Breast epithelium (tissue), 4 donors: ENCODE measurements at regions not wholly inside any gene's neighbourhood (a gene's known extent, or its start where the extent isn't known, plus 50 kb on each side); places are given as distances from the start of the nearest gene placed in this dataset.

Experiments used
- DNase-seq, 2 donors: peaks; one replicate each; pipeline ENCODE4 v3.0.0-alpha.2; 2019; ENCODE audit warnings: low spot score in 2 of 2
- H3K27ac ChIP-seq, 2 donors: fragments of 200-600 bp; sonication (generic) in 1 of 2; one replicate each; pipeline ENCODE4 v1.5.1; 2016 to 2019; ENCODE audit warnings: mild to moderate bottlenecking in 1 of 2
- H3K27me3 ChIP-seq, 2 donors: fragments of 200-600 bp; sonication (generic) in 1 of 2; one replicate each; pipeline versions ENCODE4 v1.5.1 to v1.6.0; 2017 to 2019; ENCODE audit warnings: control low read depth in 1 of 2, mild to moderate bottlenecking in 1 of 2
- H3K36me3 ChIP-seq: fragments of 200-600 bp; one replicate; pipeline ENCODE4 v1.5.1; 2019
- H3K4me1 ChIP-seq, 2 donors: fragments of 200-600 bp; sonication (generic); one replicate each; pipeline ENCODE4 v1.5.1; 2016 to 2019; ENCODE audit warnings: control low read depth in 1 of 2
- H3K4me3 ChIP-seq, 3 donors: fragments of 200-600 bp; sonication (generic); 1 replicate in 2 of 3; 2 replicates in 1 of 3; pipeline ENCODE4 v1.5.1; 2016 to 2019; ENCODE audit warnings: mild to moderate bottlenecking in 3 of 3, moderate library complexity in 2 of 3
- H3K9me3 ChIP-seq, 2 donors: fragments of 200-600 bp; sonication (generic) in 1 of 2; one replicate each; pipeline ENCODE4 v1.5.1; 2016 to 2019; ENCODE audit warnings: control low read depth in 1 of 2
- CTCF ChIP-seq, 3 donors: fragments of 450-650 bp; IDR thresholded peaks; one replicate each; pipeline ENCODE4 v1.5.1; 2016 to 2017; ENCODE audit warnings: antibody characterized with exemption in 3 of 3, mild to moderate bottlenecking in 3 of 3, moderate library complexity in 3 of 3
- POLR2A ChIP-seq: fragments of 450-650 bp; IDR thresholded peaks from one replicate; pipeline ENCODE4 v1.6.1; 2016; ENCODE audit warnings: antibody characterized with exemption, mild to moderate bottlenecking, moderate library complexity
- POLR2AphosphoS5 ChIP-seq, 3 donors: sonication (generic); formaldehyde crosslinking; IDR thresholded peaks; one replicate each; pipeline ENCODE4 v1.6.1; 2017; ENCODE audit warnings: antibody characterized with exemption in 3 of 3
- intact Hi-C: fragments of 100-400 bp; cut with DNase I; formaldehyde crosslinking; loops from one replicate; pipeline ENCODE4 v1.15.1; 2023; ENCODE audit warnings: low total_unique reads

- H3K27me3 ChIP-seq = no peaks in the 10 kb centered on the region
- no peak for TF ChIP-seq POLR2A
- no peak for TF ChIP-seq CTCF (IDR thresholded peaks at IDR 0.05)
- no peak for TF ChIP-seq POLR2AphosphoS5 (IDR thresholded peaks at IDR 0.05)
- no peak for DNase-seq
- intact Hi-C loops = no loop called here
- H3K9me3 ChIP-seq = no peaks in the 10 kb centered on the region
- no peak overlapping the region for H3K27ac ChIP-seq
- no peaks in the 10 kb centered on the region for H3K36me3 ChIP-seq
- H3K4me3 ChIP-seq = no peak overlapping the region
- no peaks in the 10 kb centered on the region for H3K4me1 ChIP-seq
Observed at GRCh38 chr3:189561256-189561655, 69.9 kb upstream of the TP63 start.

DNA sequence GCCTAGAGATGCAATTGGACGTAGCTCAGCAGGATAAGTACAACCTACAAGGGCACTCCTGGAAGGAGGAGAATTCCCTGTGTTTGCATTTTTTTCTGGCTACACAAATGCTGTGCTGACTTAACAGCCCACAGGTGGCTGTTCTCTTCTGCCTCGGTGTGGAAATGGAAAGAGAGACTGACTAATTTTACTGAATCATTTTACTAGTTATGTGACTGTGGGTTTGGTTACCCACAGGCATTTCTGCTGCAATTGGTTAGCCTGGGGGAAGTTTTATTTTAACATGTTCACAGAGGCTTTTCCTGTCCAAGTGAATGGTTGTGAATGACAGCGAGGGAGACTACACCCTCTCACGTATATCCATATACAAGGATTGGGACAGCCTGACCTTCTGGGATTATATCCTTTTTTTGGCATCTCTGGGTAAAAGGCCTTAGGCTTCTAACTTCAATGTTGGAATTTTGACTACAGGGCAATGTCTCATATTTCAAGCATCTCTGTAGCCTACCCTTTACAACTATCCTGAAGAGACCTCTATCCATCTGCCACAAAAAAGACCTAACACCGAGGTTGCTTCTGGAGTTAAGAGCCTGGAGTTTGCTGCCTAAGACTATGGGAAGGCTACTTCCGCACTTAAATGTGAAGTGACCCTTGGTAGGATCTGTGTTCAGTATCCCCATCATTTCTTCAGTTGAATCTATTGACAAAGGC is 67.2 kb upstream of the TP63 start:
- Histone ChIP-seq H3K27ac (no peak overlapping the region), H3K27me3 (no peaks in the 10 kb centered on the region), H3K9me3 (no peaks in the 10 kb centered on the region), H3K4me1 (no peaks in the 10 kb centered on the region), H3K36me3 (no peaks in the 10 kb centered on the region), H3K4me3 (no peak overlapping the region)
- DNase-seq = no peak
- intact Hi-C loops = no loop called here
- TF ChIP-seq POLR2AphosphoS5 (IDR thresholded peaks at IDR 0.05) = no peak
- no peak for TF ChIP-seq POLR2A
- TF ChIP-seq CTCF (IDR thresholded peaks at IDR 0.05) = no peak

DNA sequence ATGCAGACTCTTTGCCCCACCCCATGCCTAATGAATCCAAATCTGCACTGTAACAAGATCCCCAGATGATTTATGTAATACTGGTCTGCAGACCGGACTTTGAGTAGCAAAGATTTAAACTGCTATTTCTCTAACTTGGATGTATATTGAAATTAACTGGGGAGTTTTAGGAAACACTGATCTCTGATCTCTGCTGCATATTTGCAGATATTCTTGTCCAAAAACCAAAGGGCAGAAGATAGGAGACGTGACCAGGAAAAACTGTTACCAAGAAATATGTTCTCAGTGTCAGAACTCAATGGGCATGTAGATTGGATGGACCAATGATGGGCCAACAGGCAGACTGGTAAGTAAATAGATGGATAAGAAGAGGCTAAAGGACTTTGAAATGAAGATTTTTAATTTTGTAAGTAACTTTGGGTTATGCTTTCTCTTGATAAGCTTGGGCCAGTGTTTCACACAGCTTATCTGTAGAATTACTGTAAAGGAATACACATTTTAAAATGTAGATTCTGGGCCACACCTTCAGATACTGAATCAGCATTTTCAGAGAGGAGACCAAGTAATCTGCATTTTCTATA is 64.5 kb upstream of the TP63 start:
- H3K4me3 ChIP-seq = no peak overlapping the region
- H3K27me3 ChIP-seq = no peaks in the 10 kb centered on the region
- H3K9me3 ChIP-seq = no peaks in the 10 kb centered on the region
- no peaks in the 10 kb centered on the region for H3K4me1 ChIP-seq
- intact Hi-C loops = no loop called here
- H3K27ac ChIP-seq = no peak overlapping the region
- no peak for DNase-seq
- TF ChIP-seq POLR2A (no peak), POLR2AphosphoS5 (IDR thresholded peaks at IDR 0.05) (no peak), CTCF (IDR thresholded peaks at IDR 0.05) (no peak)
- no peaks in the 10 kb centered on the region for H3K36me3 ChIP-seq

DNA sequence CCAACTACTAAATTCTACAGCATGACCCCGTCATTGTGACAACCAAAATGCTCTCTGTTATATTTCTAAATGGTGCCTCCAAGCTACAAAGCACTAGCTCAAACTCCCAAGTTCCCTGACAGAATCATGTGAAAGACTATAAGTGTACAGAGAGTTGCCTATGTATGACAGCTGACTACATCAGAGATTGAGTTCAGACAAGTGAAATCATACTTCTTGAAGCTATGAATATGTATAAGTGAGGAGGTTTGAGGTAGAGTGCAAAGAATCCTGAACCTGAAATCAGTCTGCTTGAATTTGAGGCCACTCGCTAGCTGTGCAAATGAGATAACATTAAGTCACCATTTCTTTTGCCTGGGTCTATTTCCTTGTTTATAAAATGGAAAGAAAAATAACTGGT is 63.9 kb upstream of the TP63 start:
- H3K4me3 ChIP-seq = no peak overlapping the region
- H3K36me3 ChIP-seq = no peaks in the 10 kb centered on the region
- no peaks in the 10 kb centered on the region for H3K9me3 ChIP-seq
- no peaks in the 10 kb centered on the region for H3K4me1 ChIP-seq
- no peak for DNase-seq
- no peak for TF ChIP-seq CTCF (IDR thresholded peaks at IDR 0.05)
- no peak overlapping the region for H3K27ac ChIP-seq
- intact Hi-C loops = no loop called here
- H3K27me3 ChIP-seq = no peaks in the 10 kb centered on the region

DNA sequence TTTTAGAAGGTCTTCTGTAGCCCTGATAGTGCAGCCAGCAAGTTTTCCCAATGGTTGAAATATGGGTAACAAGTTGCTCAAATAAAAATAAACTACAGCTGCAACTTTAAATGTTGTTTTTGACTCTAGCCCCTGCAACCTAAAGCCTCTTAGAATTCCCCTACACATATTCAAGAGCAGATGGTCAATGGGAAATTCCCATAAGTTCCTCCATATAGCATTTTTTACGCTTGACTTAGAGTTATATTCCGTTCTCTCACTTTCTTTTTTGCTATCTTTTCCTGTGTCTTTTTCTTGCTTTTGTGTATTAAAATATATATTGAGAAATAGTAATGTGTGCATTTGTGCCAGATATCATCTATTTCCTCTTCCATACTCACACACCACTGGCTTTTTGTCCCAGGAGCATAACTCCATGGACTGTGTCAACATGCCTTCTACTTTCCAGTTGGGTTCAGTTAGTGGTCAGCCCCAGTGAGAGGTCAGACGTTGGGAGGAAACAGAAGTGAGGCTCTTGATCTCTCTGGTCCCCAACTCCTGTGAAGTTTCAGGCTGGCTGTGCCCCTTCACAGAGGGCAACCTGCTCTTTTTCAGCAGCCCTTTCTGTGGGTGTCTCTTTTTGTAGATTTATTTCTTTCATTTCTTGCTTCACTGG is 63.3 kb upstream of the TP63 start:
- H3K27me3 ChIP-seq = no peaks in the 10 kb centered on the region
- no peaks in the 10 kb centered on the region for H3K36me3 ChIP-seq
- H3K27ac ChIP-seq = no peak overlapping the region
- no peak overlapping the region for H3K4me3 ChIP-seq
- TF ChIP-seq CTCF (IDR thresholded peaks at IDR 0.05) = no peak
- DNase-seq = no peak
- no peaks in the 10 kb centered on the region for H3K4me1 ChIP-seq
- intact Hi-C loops = no loop called here
- H3K9me3 ChIP-seq = no peaks in the 10 kb centered on the region
